Neural crest cell (in vitro differentiated cells): ENCODE measurements at regions not wholly inside any gene's neighbourhood (a gene's known extent, or its start where the extent isn't known, plus 50 kb on each side); places are given as distances from the start of the nearest gene placed in this dataset.

Source experiments
- DNase-seq: peaks from one replicate; pipeline ENCODE4 v3.0.0; 2021; ENCODE audit warnings: low read depth, mixed read lengths, low spot score
- H3K27ac Mint-ChIP-seq: one replicate; pipeline ENCODE4 v1.8.0; 2021; ENCODE audit warnings: mild to moderate bottlenecking, mixed read lengths; ENCODE audit not compliant: unreplicated experiment
- H3K27me3 Mint-ChIP-seq: 2 replicates; pipeline ENCODE4 v1.8.0; 2021; ENCODE audit warnings: low read depth, mild to moderate bottlenecking, mixed read lengths
- H3K36me3 Mint-ChIP-seq: 2 replicates; pipeline ENCODE4 v1.8.0; 2021; ENCODE audit warnings: low read depth, mild to moderate bottlenecking, mixed read lengths
- H3K4me1 Mint-ChIP-seq: 2 replicates; pipeline ENCODE4 v1.8.0; 2021; ENCODE audit warnings: mixed read lengths
- H3K4me3 Mint-ChIP-seq: one replicate; pipeline ENCODE4 v1.8.0; 2021; ENCODE audit warnings: mild to moderate bottlenecking, mixed read lengths
- H3K9me3 Mint-ChIP-seq: 2 replicates; pipeline ENCODE4 v1.8.0; 2021; ENCODE audit warnings: mixed read lengths
- TF ChIP-seq, protein P1 (sequence below): fragments of 200-600 bp; sonication (generic); conservative IDR thresholded peaks from 2 replicates; pipeline ENCODE4 v1.5.0; 2021; ENCODE audit warnings: antibody characterized with exemption, mild to moderate bottlenecking

DNA sequence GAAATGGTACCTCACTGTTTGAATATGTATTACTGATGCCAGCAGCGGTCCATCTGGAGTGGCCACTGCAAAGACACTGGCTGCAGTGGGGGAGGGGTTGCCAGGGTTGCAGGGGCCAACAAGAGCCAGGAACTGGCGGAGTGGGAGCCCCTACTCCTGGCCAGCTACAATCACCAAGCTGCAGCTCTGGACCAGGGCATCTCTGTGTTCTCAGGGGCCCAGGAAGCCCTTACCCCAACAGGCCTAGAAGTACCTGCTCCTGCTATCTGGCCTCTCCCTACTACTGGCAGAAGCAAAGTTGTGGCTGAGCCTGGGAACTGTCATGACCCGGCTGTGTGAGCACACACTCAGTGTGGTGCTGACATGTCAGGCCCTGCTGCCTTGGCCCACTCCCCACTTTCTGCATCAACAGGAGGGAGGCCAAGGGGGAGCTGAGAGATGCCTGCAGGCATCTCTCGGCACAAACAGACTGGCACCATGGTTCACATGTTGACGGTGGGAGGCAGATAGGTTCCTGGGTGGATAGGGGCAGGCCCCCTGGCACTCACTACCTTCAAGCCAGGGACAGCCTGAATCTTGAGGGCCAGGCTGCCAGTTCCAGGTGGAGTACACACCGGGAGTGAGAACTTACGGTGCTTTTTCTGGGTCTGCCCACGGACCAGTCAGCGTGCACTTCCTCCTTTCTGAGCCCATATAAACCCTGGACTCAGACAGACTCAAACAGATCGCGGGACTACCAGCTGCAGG is 1188.0 kb downstream of the GRIK2 start:
- Mint-ChIP-seq H3K36me3 (no peaks in the 10 kb centered on the region), H3K4me3 (no peak overlapping the region), H3K27me3 (no peaks in the 10 kb centered on the region), H3K9me3 (peaks cover 5% of the 10 kb centered on the region), H3K4me1 (no peaks in the 10 kb centered on the region), H3K27ac (no peak overlapping the region)
- TF ChIP-seq, protein P1, sequence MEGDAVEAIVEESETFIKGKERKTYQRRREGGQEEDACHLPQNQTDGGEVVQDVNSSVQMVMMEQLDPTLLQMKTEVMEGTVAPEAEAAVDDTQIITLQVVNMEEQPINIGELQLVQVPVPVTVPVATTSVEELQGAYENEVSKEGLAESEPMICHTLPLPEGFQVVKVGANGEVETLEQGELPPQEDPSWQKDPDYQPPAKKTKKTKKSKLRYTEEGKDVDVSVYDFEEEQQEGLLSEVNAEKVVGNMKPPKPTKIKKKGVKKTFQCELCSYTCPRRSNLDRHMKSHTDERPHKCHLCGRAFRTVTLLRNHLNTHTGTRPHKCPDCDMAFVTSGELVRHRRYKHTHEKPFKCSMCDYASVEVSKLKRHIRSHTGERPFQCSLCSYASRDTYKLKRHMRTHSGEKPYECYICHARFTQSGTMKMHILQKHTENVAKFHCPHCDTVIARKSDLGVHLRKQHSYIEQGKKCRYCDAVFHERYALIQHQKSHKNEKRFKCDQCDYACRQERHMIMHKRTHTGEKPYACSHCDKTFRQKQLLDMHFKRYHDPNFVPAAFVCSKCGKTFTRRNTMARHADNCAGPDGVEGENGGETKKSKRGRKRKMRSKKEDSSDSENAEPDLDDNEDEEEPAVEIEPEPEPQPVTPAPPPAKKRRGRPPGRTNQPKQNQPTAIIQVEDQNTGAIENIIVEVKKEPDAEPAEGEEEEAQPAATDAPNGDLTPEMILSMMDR: no peak
- DNase-seq: no peak

DNA sequence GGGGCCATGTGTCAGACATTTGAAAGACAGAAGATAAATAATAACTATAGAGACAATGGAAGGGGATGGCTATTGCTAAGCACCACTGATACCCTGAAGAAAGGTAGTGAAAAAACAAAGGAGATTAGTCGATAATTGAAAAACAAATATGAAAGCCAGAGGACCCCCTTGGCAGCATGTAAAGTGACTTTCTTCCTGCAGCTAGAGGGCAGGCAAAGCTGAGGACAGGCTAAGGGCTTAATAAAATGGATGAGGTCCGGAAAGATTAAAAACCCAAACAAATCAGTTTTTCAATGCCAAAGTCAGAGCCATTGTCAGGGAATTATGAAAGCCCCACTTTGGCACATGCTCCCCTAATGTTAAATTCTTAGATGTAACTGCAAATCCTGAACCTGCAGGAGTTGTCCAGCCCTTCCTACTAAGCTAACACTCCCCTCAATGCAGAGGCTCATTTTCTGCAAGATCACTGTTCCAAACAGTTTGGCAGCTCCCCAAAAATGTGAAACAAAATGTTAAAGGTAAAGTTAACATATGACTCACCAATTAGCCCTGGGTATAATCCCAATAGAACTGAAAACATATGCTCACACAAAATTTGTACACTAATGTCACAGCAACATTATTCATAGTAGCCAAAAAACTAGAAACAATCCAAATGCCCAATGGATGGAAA is 1177.9 kb downstream of the GRIK2 start:
- H3K4me1 Mint-ChIP-seq: no peaks in the 10 kb centered on the region
- no peak overlapping the region for H3K4me3 Mint-ChIP-seq
- TF ChIP-seq, protein P1: no peak
- H3K9me3 Mint-ChIP-seq: no peaks in the 10 kb centered on the region
- no peak for DNase-seq
- no peaks in the 10 kb centered on the region for H3K27me3 Mint-ChIP-seq
- no peak overlapping the region for H3K27ac Mint-ChIP-seq
- no peaks in the 10 kb centered on the region for H3K36me3 Mint-ChIP-seq

DNA sequence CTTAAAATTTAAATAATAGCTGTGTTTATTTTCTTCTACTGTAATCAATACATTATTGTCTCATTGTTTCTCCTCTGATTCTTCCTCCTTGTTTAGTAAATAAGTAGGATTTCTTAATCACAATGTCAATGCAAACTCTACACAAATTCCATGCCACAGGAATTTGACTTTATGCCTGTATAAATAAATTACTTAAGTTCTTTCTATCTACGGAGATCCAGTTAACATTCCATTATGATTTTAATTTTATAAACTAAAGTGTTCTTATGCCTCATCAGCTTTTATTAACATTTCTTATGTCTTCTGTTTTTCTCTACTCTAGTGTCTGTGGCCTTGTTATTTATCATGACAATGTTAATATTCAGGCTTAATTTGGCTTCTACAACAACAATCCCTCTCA is 1169.2 kb downstream of the GRIK2 start:
- H3K27me3 Mint-ChIP-seq: no peaks in the 10 kb centered on the region
- H3K27ac Mint-ChIP-seq: no peak overlapping the region
- no peaks in the 10 kb centered on the region for H3K4me1 Mint-ChIP-seq
- no peaks in the 10 kb centered on the region for H3K36me3 Mint-ChIP-seq
- TF ChIP-seq, protein P1: no peak
- DNase-seq: no peak
- H3K4me3 Mint-ChIP-seq: no peak overlapping the region
- no peaks in the 10 kb centered on the region for H3K9me3 Mint-ChIP-seq

DNA sequence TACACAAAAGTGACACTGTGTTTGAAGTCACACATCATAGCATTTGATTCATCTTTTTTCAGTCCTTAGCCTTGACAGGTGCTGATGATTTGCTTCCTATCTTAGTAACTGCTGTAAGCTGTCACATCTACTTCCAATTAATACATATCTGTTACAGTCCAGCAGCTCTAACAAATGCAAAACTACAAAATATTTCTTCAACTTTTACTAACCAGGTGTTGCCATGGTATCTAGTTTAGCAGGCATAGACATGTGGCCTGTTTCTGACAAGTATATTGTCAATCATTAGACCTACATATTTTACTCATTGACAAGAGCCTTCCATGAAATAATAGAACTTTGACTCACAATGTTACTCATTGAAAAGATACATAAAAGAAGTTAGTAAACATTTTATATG is 1159.7 kb downstream of the GRIK2 start:
- Mint-ChIP-seq H3K4me1 (no peaks in the 10 kb centered on the region), H3K4me3 (no peak overlapping the region), H3K27ac (no peak overlapping the region), H3K27me3 (no peaks in the 10 kb centered on the region), H3K9me3 (peaks cover 3% of the 10 kb centered on the region), H3K36me3 (no peaks in the 10 kb centered on the region)
- DNase-seq: no peak
- TF ChIP-seq, protein P1: no peak

DNA sequence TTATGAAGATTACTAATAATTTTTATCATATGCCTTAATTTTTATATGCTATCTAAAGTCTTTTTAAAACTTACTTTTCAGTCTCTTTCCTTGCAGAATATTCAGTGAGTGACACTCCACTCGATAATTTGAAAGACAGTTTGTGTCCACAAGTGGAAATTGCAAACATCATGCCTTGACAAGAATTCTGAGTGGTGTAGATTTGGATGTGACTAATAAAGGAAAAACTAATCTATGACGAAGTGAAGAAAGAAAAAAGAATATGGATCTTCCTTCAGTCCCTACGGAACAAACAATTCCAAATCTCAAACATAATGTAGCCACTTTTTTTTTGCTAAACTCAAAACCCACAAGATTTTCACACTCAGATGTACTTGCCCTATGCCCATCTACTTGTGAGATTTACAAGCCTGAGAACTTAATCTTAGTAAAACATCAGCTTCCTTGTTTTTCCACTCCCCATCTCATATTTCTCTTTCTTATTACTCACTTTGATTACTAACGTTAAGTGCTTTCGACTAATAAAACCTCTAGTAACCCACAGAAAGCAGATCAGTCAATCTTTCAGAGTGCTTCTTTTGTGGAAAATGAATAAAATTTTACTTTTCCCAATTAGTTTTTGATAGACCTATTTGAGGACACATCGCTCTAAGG is 1155.8 kb downstream of the GRIK2 start:
- Mint-ChIP-seq H3K4me3 (no peak overlapping the region), H3K9me3 (peaks cover 5% of the 10 kb centered on the region), H3K36me3 (no peaks in the 10 kb centered on the region), H3K27me3 (no peaks in the 10 kb centered on the region), H3K4me1 (no peaks in the 10 kb centered on the region), H3K27ac (no peak overlapping the region)
- TF ChIP-seq, protein P1: no peak
- no peak for DNase-seq
